GM18861 (cell line): ENCODE measurements at regions not wholly inside any gene's neighbourhood (a gene's known extent, or its start where the extent isn't known, plus 50 kb on each side); places are given as distances from the start of the nearest gene placed in this dataset.

ENCODE experiments used
- ATAC-seq: cut with Tn5 transposase; IDR thresholded peaks from one replicate; pipeline ENCODE4 v1.9.1; 2021; ENCODE audit not compliant: unreplicated experiment

- no peak for ATAC-seq
Observed at GRCh38 chr4:123308667-123309066, 87.9 kb upstream of the SPRY1 start.

GRCh38 chr4:123312116-123312515 lies 84.5 kb upstream of the SPRY1 start:
- ATAC-seq: no peak

- no peak for ATAC-seq
Observed at GRCh38 chr4:123312951-123313592, 83.5 kb upstream of the SPRY1 start.

GRCh38 chr4:123315617-123316016 lies 81.0 kb upstream of the SPRY1 start:
- ATAC-seq: no peak

GRCh38 chr4:123317211-123317610 lies 79.4 kb upstream of the SPRY1 start:
- ATAC-seq: no peak

- no peak for ATAC-seq
Observed at GRCh38 chr4:123319639-123320038, 77.0 kb upstream of the SPRY1 start.

GRCh38 chr4:123323998-123324397 lies 72.6 kb upstream of the SPRY1 start:
- no peak for ATAC-seq

- ATAC-seq: peak; percentile 96
Observed at GRCh38 chr4:123325241-123325681, 71.3 kb upstream of the SPRY1 start.

- no peak for ATAC-seq
Observed at GRCh38 chr4:123327346-123327745, 69.2 kb upstream of the SPRY1 start.

GRCh38 chr4:123327846-123328429 lies 68.7 kb upstream of the SPRY1 start:
- no peak for ATAC-seq

- ATAC-seq: no peak
Observed at GRCh38 chr4:123338715-123339114, 57.9 kb upstream of the SPRY1 start.

GRCh38 chr4:123339507-123340380 lies 56.9 kb upstream of the SPRY1 start:
- ATAC-seq: no peak

- ATAC-seq: no peak
Observed at GRCh38 chr4:123340381-123340701, 56.3 kb upstream of the SPRY1 start.

GRCh38 chr4:123342498-123342897 lies 54.1 kb upstream of the SPRY1 start:
- ATAC-seq: no peak

GRCh38 chr4:123343400-123344041 lies 53.1 kb upstream of the SPRY1 start:
- no peak for ATAC-seq

- ATAC-seq: no peak
Observed at GRCh38 chr4:123345137-123345934, 51.3 kb upstream of the SPRY1 start.

GRCh38 chr4:123345935-123346300 lies 50.7 kb upstream of the SPRY1 start:
- no peak for ATAC-seq

GRCh38 chr4:123346330-123346940 lies 50.2 kb upstream of the SPRY1 start:
- no peak for ATAC-seq
